Activated CD8-positive, alpha-beta memory T cell treated with anti-CD3 and anti-CD28 coated beads for 36 hours (primary cell): ENCODE measurements at regions not wholly inside any gene's neighbourhood (a gene's known extent, or its start where the extent isn't known, plus 50 kb on each side); places are given as distances from the start of the nearest gene placed in this dataset.

ENCODE experiments used
- CTCF ChIA-PET: fragments of 350-600 bp; sonication (Branson Sonifier 250); formaldehyde crosslinking; loops from one replicate; lab custom pipeline; 2021; ENCODE audit warnings: antibody characterized with exemption; lab: Charles Lee
- POLR2A ChIA-PET: fragments of 350-600 bp; sonication (Branson Sonifier 250); formaldehyde crosslinking; loops from one replicate; lab custom pipeline; 2021; ENCODE audit warnings: antibody characterized with exemption; lab: Charles Lee

DNA sequence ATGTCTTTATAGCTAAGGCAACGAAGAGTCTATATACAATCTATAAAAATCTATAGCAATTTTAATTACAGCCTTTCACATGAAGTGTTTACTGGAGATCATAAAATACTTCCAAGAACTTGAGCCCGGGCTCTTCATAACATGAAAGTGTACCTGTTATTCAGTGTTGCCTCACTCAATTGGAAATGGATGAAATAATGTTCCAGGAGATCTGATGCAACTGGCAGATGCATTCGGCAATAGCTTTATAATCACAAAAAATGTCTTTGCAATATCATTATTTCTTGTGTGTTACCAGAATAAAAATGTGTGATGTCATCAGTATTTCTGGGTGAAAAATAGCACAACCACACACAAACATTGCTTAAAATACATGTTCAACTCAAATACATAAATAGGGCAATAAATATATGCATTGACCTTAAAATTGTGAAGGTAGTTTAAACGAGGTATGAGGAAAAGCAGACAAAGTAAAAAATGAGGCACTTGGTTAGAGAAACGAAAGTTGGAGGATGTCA is 1266.8 kb upstream of the PCDH7 start:
- ChIA-PET POLR2A (no interaction called here), CTCF (no interaction called here)

- ChIA-PET CTCF (no interaction called here), POLR2A (no interaction called here)
These were observed 1260.2 kb upstream of the PCDH7 start for GRCh38 chr4:29459926-29460325.

DNA sequence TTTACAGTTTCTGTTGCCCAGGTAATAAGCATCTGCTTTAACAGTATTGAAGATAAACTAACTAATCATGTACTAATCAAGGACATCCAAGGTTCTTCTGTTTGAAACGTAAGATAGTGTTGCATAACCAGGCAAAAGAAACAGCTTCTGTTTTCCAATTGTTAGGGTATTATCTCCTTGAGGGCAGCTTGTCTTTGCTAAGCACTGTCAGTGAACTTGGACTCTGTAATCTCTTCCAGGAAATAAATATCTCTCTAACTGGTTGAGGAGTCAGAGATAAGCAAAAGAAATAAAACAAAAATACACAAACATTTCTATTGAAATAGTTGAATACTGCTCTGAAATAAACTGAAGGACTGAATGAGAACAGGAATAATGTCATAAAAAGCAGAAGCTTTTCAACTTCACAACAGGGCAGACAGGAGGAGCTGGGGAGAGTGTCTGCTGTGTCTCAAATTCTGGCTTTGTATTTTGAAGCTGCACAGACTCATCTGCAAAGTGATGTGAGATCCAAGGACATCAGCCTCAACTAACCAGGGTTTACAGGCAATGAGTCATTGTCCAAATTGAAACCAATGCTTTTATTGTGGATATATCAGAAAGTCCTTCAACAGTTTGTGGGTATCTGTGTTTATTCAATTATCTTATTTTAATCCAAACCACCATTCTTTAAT is 1253.0 kb upstream of the PCDH7 start:
- POLR2A ChIA-PET = no interaction called here

More for the DNA sequence above, 1253.0 kb upstream of the PCDH7 start:
- CTCF ChIA-PET = no interaction called here
